Natural killer cell (primary cell): ENCODE measurements at regions not wholly inside any gene's neighbourhood (a gene's known extent, or its start where the extent isn't known, plus 50 kb on each side); places are given as distances from the start of the nearest gene placed in this dataset.

Experiments
- ATAC-seq, 3 donors: fragments of 150-1000 bp in 2 of 3; fragments of 200-7000 bp in 1 of 3; cut with Tn5 transposase; 1 replicate in 1 of 3; 2 replicates in 2 of 3; pipeline ENCODE4 v1.10.0; 2021; ENCODE audit warnings: mild to moderate bottlenecking in 2 of 3, moderate library complexity in 2 of 3
- DNase-seq, 2 donors: peaks; one replicate each; pipeline versions ENCODE4 v3.0.0 to v3.0.0-alpha.2; 2013 to 2021; ENCODE audit warnings: mixed read lengths in 1 of 2
- H3K27ac ChIP-seq: one replicate; pipeline ENCODE4 v1.5.1; 2013; ENCODE audit warnings: mild to moderate bottlenecking, low read length
- H3K27me3 ChIP-seq: one replicate; pipeline ENCODE4 v1.6.1; 2013; ENCODE audit warnings: low read length; ENCODE audit not compliant: control insufficient read depth, insufficient read depth
- H3K36me3 ChIP-seq: one replicate; pipeline ENCODE4 v1.6.1; 2013; ENCODE audit warnings: low read length; ENCODE audit not compliant: control insufficient read depth, insufficient read depth
- H3K4me1 ChIP-seq: one replicate; pipeline ENCODE4 v1.6.1; 2013; ENCODE audit warnings: low read length; ENCODE audit not compliant: control insufficient read depth, insufficient read depth
- H3K4me3 ChIP-seq: one replicate; pipeline ENCODE4 v1.5.1; 2013; ENCODE audit warnings: low read length
- H3K9me3 ChIP-seq: one replicate; pipeline ENCODE4 v1.6.1; 2013; ENCODE audit warnings: low read length; ENCODE audit not compliant: control insufficient read depth, insufficient read depth
- H3K27ac Mint-ChIP-seq, 2 donors: one replicate each; pipeline ENCODE4 v1.8.0; 2022; ENCODE audit warnings: mild to moderate bottlenecking in 2 of 2, mixed read lengths in 2 of 2, moderate library complexity in 1 of 2
- H3K27me3 Mint-ChIP-seq, 2 donors: one replicate each; pipeline ENCODE4 v1.8.0; 2022; ENCODE audit warnings: low read depth in 2 of 2, mixed read lengths in 2 of 2
- H3K36me3 Mint-ChIP-seq: one replicate; pipeline ENCODE4 v1.8.0; 2022; ENCODE audit warnings: mixed read lengths
- H3K4me1 Mint-ChIP-seq, 2 donors: one replicate each; pipeline ENCODE4 v1.8.0; 2022; ENCODE audit warnings: mixed read lengths in 2 of 2
- H3K4me3 Mint-ChIP-seq: one replicate; pipeline ENCODE4 v1.8.0; 2022; ENCODE audit warnings: mild to moderate bottlenecking, moderate library complexity, mixed read lengths
- H3K9me3 Mint-ChIP-seq, 2 donors: one replicate each; pipeline ENCODE4 v1.8.0; 2022; ENCODE audit warnings: mixed read lengths in 2 of 2
- WGBS: methylation state at CpG from one replicate; pipeline ENCODE4 v1.1.7; 2013; ENCODE audit warnings: missing lambda C conversion rate; ENCODE audit not compliant: insufficient coverage; 5-methylcytosine and 5-hydroxymethylcytosine counted together
- intact Hi-C: fragments of 100-400 bp; cut with micrococcal nuclease; formaldehyde crosslinking; loops from one replicate; pipeline ENCODE4 v1.14.2; 2022
- TF ChIP-seq, protein P1 (sequence below): fragments of 200-600 bp; IDR thresholded peaks from one replicate; pipeline ENCODE4 v1.8.0; 2022; ENCODE audit warnings: antibody characterized with exemption

DNA sequence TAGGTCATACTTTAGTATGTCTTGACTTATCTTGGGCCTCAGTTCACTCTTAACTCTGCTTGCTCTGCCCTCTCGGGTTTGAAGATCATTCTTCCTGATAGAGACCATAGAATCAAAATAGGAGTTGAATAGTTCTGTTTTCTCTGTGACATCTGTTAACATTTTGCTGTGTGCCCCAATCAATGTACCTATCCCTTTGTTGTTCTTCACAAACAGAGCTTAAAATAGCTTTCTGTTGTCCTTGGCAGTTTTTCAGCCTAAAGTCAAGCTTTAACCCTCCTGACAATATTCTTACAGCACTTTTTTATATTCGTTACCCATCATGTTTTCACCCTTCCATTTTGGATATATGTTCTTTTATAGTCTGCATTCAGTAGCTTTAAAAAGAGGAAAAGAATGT lies 724.5 kb upstream of the FANCL start:
- TF ChIP-seq, protein P1, sequence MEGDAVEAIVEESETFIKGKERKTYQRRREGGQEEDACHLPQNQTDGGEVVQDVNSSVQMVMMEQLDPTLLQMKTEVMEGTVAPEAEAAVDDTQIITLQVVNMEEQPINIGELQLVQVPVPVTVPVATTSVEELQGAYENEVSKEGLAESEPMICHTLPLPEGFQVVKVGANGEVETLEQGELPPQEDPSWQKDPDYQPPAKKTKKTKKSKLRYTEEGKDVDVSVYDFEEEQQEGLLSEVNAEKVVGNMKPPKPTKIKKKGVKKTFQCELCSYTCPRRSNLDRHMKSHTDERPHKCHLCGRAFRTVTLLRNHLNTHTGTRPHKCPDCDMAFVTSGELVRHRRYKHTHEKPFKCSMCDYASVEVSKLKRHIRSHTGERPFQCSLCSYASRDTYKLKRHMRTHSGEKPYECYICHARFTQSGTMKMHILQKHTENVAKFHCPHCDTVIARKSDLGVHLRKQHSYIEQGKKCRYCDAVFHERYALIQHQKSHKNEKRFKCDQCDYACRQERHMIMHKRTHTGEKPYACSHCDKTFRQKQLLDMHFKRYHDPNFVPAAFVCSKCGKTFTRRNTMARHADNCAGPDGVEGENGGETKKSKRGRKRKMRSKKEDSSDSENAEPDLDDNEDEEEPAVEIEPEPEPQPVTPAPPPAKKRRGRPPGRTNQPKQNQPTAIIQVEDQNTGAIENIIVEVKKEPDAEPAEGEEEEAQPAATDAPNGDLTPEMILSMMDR: no peak
- no peaks in the 10 kb centered on the region for H3K9me3 Mint-ChIP-seq
- no peak overlapping the region for H3K4me3 Mint-ChIP-seq
- Histone ChIP-seq H3K9me3 (no peaks in the 10 kb centered on the region), H3K36me3 (no peaks in the 10 kb centered on the region), H3K4me3 (no peak overlapping the region), H3K4me1 (no peaks in the 10 kb centered on the region), H3K27me3 (no peaks in the 10 kb centered on the region), H3K27ac (no peak overlapping the region)
- no peaks in the 10 kb centered on the region for H3K36me3 Mint-ChIP-seq
- ATAC-seq: no peak
- 88% methylated on average over 1 of the region's 2 CpGs for WGBS
- H3K4me1 Mint-ChIP-seq: no peaks in the 10 kb centered on the region
- H3K27ac Mint-ChIP-seq: no peak overlapping the region
- no peak for DNase-seq
- intact Hi-C loops: no loop called here
- no peaks in the 10 kb centered on the region for H3K27me3 Mint-ChIP-seq

- TF ChIP-seq, protein P1: no peak
- H3K4me3 ChIP-seq: no peak overlapping the region
- Mint-ChIP-seq H3K27me3 (peaks cover 0 to 7% of the 10 kb centered on the region in 2 donors), H3K4me3 (no peak overlapping the region), H3K9me3 (no peaks in the 10 kb centered on the region), H3K36me3 (no peaks in the 10 kb centered on the region), H3K27ac (no peak overlapping the region), H3K4me1 (no peaks in the 10 kb centered on the region)
- H3K27ac ChIP-seq: no peak overlapping the region
- no peaks in the 10 kb centered on the region for H3K9me3 ChIP-seq
- no peaks in the 10 kb centered on the region for H3K36me3 ChIP-seq
- no peaks in the 10 kb centered on the region for H3K4me1 ChIP-seq
- intact Hi-C loops: no loop called here
- 92% methylated on average over 8 of the region's 8 CpGs for WGBS
- no peaks in the 10 kb centered on the region for H3K27me3 ChIP-seq
- ATAC-seq: no peak
- DNase-seq: no peak
Measured at GRCh38 chr2:58959996-58960395, 718.9 kb upstream of the FANCL start.

DNA sequence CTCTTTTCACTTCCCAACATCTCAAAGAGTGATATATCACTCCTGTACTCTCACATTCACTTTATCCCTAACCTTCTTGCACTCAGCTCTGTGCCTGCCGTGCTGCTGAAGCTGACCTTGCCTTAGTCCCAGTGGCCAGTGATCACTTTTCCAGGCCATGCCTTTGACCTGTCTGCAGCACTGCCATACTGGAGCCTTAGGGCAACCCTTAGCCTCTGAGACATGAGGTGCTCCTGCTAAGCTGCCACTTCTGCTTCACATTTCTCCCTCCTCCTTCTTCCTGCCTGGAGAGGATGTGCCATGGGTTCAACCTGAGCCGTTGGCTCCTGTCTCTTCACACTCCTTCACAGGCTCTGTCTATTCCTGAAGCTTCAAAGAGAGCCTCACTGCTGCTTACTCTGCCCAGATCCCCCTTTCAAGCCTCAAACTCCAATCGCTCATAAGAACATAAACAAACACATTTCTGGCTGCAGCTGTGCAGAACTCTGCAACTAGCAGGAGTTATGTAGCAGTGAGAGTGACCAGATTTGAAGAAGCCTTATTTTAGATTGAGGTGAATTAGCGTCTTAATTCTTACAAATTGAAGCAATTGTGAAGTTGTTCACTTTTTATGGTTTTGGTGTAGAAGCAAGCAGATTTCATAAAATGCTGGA lies 716.2 kb upstream of the FANCL start:
- H3K36me3 ChIP-seq: no peaks in the 10 kb centered on the region
- H3K9me3 ChIP-seq: no peaks in the 10 kb centered on the region
- no peak overlapping the region for H3K27ac ChIP-seq
- TF ChIP-seq, protein P1: no peak
- no peak overlapping the region for H3K4me3 Mint-ChIP-seq
- H3K27ac Mint-ChIP-seq: no peak overlapping the region
- intact Hi-C loops: no loop called here
- DNase-seq: no peak
- H3K27me3 Mint-ChIP-seq: peaks cover 0 to 7% of the 10 kb centered on the region in 2 donors
- no peak for ATAC-seq
- whole genome bisulfite sequencing: 73% methylated on average over 4 of the region's 4 CpGs
- no peak overlapping the region for H3K4me3 ChIP-seq
- no peaks in the 10 kb centered on the region for H3K9me3 Mint-ChIP-seq
- no peaks in the 10 kb centered on the region for H3K27me3 ChIP-seq
- no peaks in the 10 kb centered on the region for H3K36me3 Mint-ChIP-seq
- H3K4me1 ChIP-seq: no peaks in the 10 kb centered on the region
- no peaks in the 10 kb centered on the region for H3K4me1 Mint-ChIP-seq

DNA sequence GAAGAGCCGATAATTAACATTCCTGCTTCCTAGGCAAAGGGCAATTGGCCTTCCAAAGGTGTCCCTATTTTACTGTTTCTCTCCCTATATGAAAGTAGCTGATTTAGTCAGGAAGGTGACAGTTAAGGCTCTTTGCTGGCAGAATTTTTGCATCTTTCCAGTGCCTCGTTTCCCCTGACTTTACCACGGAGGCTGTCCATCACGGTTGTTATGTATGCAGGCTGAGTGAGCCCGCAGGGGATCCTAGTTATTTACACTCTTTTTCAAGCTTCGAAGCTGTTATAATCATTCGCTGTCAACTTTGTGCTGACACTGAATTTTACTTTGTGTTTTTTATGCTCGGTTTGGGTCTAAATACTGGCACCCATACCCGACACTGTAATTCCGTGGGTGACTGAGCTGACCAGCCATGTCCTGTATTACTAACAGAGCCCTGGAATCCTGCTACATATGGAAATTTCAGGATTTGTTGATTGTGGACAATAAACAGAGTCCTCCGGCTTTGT lies 713.8 kb upstream of the FANCL start:
- Histone ChIP-seq H3K27me3 (no peaks in the 10 kb centered on the region), H3K36me3 (no peaks in the 10 kb centered on the region), H3K27ac (no peak overlapping the region), H3K9me3 (no peaks in the 10 kb centered on the region), H3K4me3 (no peak overlapping the region), H3K4me1 (no peaks in the 10 kb centered on the region)
- Mint-ChIP-seq H3K36me3 (no peaks in the 10 kb centered on the region), H3K4me3 (no peak overlapping the region), H3K27me3 (peaks cover 0 to 7% of the 10 kb centered on the region in 2 donors), H3K4me1 (no peaks in the 10 kb centered on the region), H3K9me3 (no peaks in the 10 kb centered on the region), H3K27ac (no peak overlapping the region)
- DNase-seq: no peak
- TF ChIP-seq, protein P1: no peak
- intact Hi-C loops: no loop called here
- WGBS: 90% methylated on average over 11 of the region's 11 CpGs
- no peak for ATAC-seq
